ENCODE measurements at regions not wholly inside any gene's neighbourhood (a gene's known extent, or its start where the extent isn't known, plus 50 kb on each side); places are given as distances from the start of the nearest gene placed in this dataset.

GRCh38 chr1:83574791-83575190 lies 424.1 kb downstream of the TTLL7 start:
- CTCF ChIA-PET, result no interaction called here
- POLR2A ChIA-PET, result interaction anchor here (0.6 kb wide), 1 partner anchor 30 kb away, joined by 5 read pairs; no protein-coding TSS in a partner anchor

DNA sequence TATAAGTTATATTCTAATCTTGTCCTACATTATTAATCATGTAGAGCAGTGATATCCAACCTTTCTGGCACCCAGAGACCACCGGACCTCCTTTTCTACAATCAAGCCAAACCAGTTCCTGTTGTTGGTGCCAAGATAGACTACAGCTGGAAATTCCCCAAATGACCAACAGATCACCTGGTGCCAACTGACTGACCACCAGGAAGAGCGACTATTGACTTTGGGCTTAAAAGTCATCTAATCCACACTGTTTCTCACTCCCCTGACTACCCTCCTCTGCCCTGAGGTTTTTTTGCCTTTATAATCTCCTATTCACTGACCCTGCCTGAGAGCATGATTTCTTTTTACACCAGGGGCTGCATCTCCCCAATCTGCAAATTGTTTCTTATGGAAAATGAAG lies 425.2 kb downstream of the TTLL7 start:
- Mint-ChIP-seq H3K9me3 (no peaks in the 10 kb centered on the region), H3K27me3 (no peaks in the 10 kb centered on the region), H3K4me3 (no peak overlapping the region), H3K4me1 (ENCODE audit: low read depth) (no peaks in the 10 kb centered on the region), H3K36me3 (ENCODE audit: low read depth) (no peaks in the 10 kb centered on the region), H3K27ac (no peak overlapping the region)
- TF ChIP-seq, protein P1, sequence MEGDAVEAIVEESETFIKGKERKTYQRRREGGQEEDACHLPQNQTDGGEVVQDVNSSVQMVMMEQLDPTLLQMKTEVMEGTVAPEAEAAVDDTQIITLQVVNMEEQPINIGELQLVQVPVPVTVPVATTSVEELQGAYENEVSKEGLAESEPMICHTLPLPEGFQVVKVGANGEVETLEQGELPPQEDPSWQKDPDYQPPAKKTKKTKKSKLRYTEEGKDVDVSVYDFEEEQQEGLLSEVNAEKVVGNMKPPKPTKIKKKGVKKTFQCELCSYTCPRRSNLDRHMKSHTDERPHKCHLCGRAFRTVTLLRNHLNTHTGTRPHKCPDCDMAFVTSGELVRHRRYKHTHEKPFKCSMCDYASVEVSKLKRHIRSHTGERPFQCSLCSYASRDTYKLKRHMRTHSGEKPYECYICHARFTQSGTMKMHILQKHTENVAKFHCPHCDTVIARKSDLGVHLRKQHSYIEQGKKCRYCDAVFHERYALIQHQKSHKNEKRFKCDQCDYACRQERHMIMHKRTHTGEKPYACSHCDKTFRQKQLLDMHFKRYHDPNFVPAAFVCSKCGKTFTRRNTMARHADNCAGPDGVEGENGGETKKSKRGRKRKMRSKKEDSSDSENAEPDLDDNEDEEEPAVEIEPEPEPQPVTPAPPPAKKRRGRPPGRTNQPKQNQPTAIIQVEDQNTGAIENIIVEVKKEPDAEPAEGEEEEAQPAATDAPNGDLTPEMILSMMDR (IDR thresholded peaks at IDR 0.05), result no peak
- Histone ChIP-seq H3K36me3 (ENCODE audit: insufficient read depth, low read length) (no peaks in the 10 kb centered on the region), H3K27ac (ENCODE audit: low read depth in 1 of 2, low read length in 2 of 2) (no peak overlapping the region), H3K4me3 (ENCODE audit: low read length) (no peak overlapping the region), H3K27me3 (ENCODE audit: control insufficient read depth in 1 of 2, insufficient read depth in 2 of 2, low read length in 2 of 2) (no peaks in the 10 kb centered on the region), H3K4me1 (ENCODE audit: insufficient read depth, low read length) (no peaks in the 10 kb centered on the region), H3K9me3 (ENCODE audit: control insufficient read depth in 1 of 2, insufficient read depth in 1 of 2, low read length in 2 of 2) (no peaks in the 10 kb centered on the region)
- DNase-seq (no peak), ATAC-seq (ENCODE audit: poor library complexity) (no peak)
- ChIA-PET CTCF (interaction anchor here (0.9 kb wide), 1 partner anchor 10 kb away, joined by 3 read pairs; no protein-coding TSS in a partner anchor), POLR2A (no interaction called here)
- intact Hi-C loops (cut with DNase I, micrococcal nuclease), result no loop called here

More at GRCh38 chr1:83574791-83575190, 424.1 kb downstream of the TTLL7 start:
- no peaks in the 10 kb centered on the region for H3K36me3 Mint-ChIP-seq (ENCODE audit: low read depth)
- DNase-seq (no peak), ATAC-seq (ENCODE audit: poor library complexity) (no peak)
- TF ChIP-seq, protein P1 (IDR thresholded peaks at IDR 0.05), result no peak
- Histone ChIP-seq H3K9me3 (ENCODE audit: control insufficient read depth in 1 of 2, insufficient read depth in 1 of 2, low read length in 2 of 2) (no peaks in the 10 kb centered on the region), H3K4me3 (ENCODE audit: low read length) (no peak overlapping the region), H3K4me1 (ENCODE audit: insufficient read depth, low read length) (no peaks in the 10 kb centered on the region), H3K36me3 (ENCODE audit: insufficient read depth, low read length) (no peaks in the 10 kb centered on the region), H3K27me3 (ENCODE audit: control insufficient read depth in 1 of 2, insufficient read depth in 2 of 2, low read length in 2 of 2) (no peaks in the 10 kb centered on the region), H3K27ac (ENCODE audit: low read depth in 1 of 2, low read length in 2 of 2) (no peak overlapping the region)
- H3K4me3 Mint-ChIP-seq, result no peak overlapping the region
- no peaks in the 10 kb centered on the region for H3K27me3 Mint-ChIP-seq
- no peak overlapping the region for H3K27ac Mint-ChIP-seq
- H3K9me3 Mint-ChIP-seq, result no peaks in the 10 kb centered on the region
- intact Hi-C loops (cut with DNase I, micrococcal nuclease), result no loop called here
- H3K4me1 Mint-ChIP-seq (ENCODE audit: low read depth), result no peaks in the 10 kb centered on the region

- ATAC-seq (ENCODE audit: poor library complexity) (no peak), DNase-seq (no peak)
- intact Hi-C loops (cut with DNase I, micrococcal nuclease), result no loop called here
- no peaks in the 10 kb centered on the region for H3K4me1 ChIP-seq (ENCODE audit: insufficient read depth, low read length)
- H3K27ac ChIP-seq (ENCODE audit: low read depth in 1 of 2, low read length in 2 of 2), result no peak overlapping the region
- Mint-ChIP-seq H3K36me3 (ENCODE audit: low read depth) (no peaks in the 10 kb centered on the region), H3K27me3 (no peaks in the 10 kb centered on the region), H3K4me1 (ENCODE audit: low read depth) (no peaks in the 10 kb centered on the region), H3K27ac (no peak overlapping the region), H3K4me3 (no peak overlapping the region), H3K9me3 (no peaks in the 10 kb centered on the region)
- no peaks in the 10 kb centered on the region for H3K9me3 ChIP-seq (ENCODE audit: control insufficient read depth in 1 of 2, insufficient read depth in 1 of 2, low read length in 2 of 2)
- no peaks in the 10 kb centered on the region for H3K27me3 ChIP-seq (ENCODE audit: control insufficient read depth in 1 of 2, insufficient read depth in 2 of 2, low read length in 2 of 2)
- POLR2A ChIA-PET, result interaction anchor here (1.0 kb wide), 1 partner anchor 66 kb away, joined by 3 read pairs; no protein-coding TSS in a partner anchor
- TF ChIP-seq, protein P1 (IDR thresholded peaks at IDR 0.05), result no peak
- CTCF ChIA-PET, result no interaction called here
- H3K36me3 ChIP-seq (ENCODE audit: insufficient read depth, low read length), result no peaks in the 10 kb centered on the region
- no peak overlapping the region for H3K4me3 ChIP-seq (ENCODE audit: low read length)
Measured at GRCh38 chr1:83571536-83571935, 427.4 kb downstream of the TTLL7 start.
